SH-SY5Y (cell line): ENCODE measurements at regions not wholly inside any gene's neighbourhood (a gene's known extent, or its start where the extent isn't known, plus 50 kb on each side); places are given as distances from the start of the nearest gene placed in this dataset.

ENCODE experiments used
- GATA2 ChIP-seq: IDR thresholded peaks from 2 replicates; pipeline ENCODE4 v1.6.1; 2011; ENCODE audit warnings: mild to moderate bottlenecking, low read depth, low read length
- GATA3 ChIP-seq: IDR thresholded peaks from 2 replicates; pipeline ENCODE4 v1.6.1; 2011; ENCODE audit warnings: low read depth, mild to moderate bottlenecking, low read length, moderate library complexity

DNA sequence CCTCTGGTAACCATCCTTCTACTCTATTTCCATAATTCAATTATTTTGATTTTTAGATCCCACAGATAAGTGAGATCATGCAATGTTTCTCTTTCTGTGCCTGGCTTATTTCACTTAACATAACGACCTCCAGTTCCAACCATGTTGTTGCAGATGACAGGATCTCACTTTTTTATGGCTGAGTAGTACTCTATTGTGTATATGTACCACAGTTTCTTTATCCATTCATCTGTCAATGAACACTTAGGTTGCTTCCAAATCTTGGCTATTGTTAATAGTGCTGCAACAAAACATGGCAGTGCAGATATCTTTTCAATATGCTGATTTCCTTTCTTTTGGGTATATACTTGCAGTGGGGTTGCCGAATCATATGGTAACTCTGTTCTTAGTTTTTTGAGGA, 286.4 kb upstream of the C11orf87 start:
- TF ChIP-seq GATA2, result no peak
- no peak for TF ChIP-seq GATA3
